ENCODE measurements at regions not wholly inside any gene's neighbourhood (a gene's known extent, or its start where the extent isn't known, plus 50 kb on each side); places are given as distances from the start of the nearest gene placed in this dataset.

DNA sequence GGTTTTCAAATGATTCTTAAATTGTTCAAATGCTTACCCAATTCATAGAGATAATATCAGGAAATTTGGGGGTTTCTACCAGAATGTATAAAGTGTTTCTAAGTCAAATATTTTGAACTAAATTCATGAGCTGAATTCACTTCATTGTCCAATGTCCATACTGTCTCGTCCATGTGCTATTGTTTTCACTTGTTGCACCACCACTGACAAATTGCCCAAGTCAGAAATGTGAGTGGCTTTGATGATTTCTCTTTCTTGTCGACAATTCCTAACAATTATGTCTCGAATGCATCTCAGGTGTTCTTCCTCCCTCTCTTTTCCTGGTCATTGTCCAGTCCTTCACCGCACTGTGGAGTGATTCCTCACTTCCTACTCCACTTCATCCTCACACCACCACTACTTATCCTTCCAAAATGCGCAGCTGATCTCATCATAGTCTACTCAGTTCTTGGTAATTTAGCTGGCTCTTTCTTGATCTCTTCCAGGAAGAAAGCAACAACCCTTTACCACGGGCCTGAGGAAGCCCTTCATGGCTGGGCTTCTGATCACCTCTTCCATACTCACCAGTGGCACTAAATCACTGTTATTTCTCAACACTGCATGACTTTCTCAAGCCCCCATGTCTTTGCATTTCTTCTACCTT is 161.1 kb downstream of the FOXA2 start:
- CTCF ChIA-PET, result interaction anchor here (1.0 kb wide), 1 partner anchor 84 kb away, joined by 3 read pairs; no protein-coding TSS in a partner anchor
- no peak for TF ChIP-seq CTCF (IDR thresholded peaks at IDR 0.05; ENCODE audit: control extremely low read depth, extremely low read depth, low read depth, missing control alignments)
- POLR2A ChIA-PET, result no interaction called here
- no peak for DNase-seq (ENCODE audit: extremely low spot score)

GRCh38 chr20:22420116-22420598 is 164.2 kb downstream of the FOXA2 start:
- CTCF ChIA-PET, result no interaction called here

DNA sequence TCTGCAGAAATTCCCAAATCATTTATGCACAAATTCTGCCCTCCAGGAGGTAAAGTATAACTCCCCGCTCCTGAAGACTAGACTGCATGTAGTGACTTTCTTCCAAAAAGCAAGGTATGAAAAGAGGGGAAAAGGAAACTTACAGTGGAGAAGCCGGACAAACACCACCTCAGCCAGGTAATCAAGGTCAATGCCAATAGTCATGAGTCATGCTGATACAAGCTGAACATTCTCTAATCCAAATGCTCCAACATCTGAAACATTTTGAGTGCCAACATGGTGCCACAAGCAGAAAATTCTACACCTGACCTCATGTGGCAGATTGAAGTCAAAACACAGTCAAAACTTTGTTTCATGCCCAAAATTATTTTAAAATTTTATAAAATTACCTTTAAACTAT is 165.6 kb downstream of the FOXA2 start:
- DNase-seq (ENCODE audit: extremely low spot score), result no peak
- ChIA-PET POLR2A (no interaction called here), CTCF (no interaction called here)
- TF ChIP-seq CTCF (IDR thresholded peaks at IDR 0.05; ENCODE audit: control extremely low read depth, extremely low read depth, low read depth, missing control alignments), result no peak

More at GRCh38 chr20:22420116-22420598, 164.2 kb downstream of the FOXA2 start:
- TF ChIP-seq CTCF (IDR thresholded peaks at IDR 0.05; ENCODE audit: control extremely low read depth, extremely low read depth, low read depth, missing control alignments), result no peak
- POLR2A ChIA-PET, result no interaction called here
- DNase-seq (ENCODE audit: extremely low spot score), result no peak

GRCh38 chr20:22414305-22414742 is 170.0 kb downstream of the FOXA2 start:
- POLR2A ChIA-PET, result no interaction called here
- no peak for TF ChIP-seq CTCF (IDR thresholded peaks at IDR 0.05; ENCODE audit: control extremely low read depth, extremely low read depth, low read depth, missing control alignments)
- CTCF ChIA-PET, result no interaction called here
- DNase-seq (ENCODE audit: extremely low spot score), result no peak

DNA sequence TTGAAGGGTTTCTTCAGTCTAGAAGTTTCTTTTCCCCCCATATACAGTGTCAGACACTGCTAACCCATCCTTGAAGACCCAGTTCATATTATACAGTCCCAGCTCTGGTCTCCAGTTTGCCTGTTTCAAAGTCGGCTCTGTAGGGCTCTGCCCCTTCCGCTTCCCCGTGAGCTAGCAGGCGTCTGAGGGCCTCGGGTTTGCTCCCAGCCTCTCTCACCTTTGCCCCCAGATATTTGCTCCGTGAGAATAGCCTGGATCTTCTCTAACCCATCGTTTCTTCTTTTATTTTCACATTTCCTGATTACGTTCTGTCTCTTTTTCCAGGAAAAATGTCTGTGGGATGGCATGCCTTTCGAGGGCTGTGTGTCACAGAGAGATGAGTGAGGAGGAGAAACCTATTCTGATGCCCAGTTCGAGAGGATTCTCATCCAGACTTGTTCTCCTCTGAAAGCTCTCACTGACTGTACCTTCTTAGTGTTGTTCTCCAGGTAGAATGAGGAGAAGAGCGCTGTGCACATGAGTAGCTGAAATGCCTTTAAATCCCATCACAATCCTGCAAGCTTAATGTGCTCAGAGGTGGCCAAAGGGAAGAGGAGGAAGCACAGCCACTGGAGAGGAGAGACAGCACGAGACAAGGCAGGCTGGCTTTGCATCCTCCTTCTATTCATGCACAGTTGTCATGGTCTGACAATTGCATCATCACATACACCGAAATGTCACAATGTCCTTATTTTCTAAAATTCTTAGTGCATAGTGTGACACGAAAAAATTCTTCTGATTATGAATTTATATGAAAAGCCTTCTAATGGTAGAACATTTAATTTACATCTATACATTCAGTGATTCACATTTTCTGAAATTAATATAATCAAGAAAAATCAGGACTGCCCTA is 171.1 kb downstream of the FOXA2 start:
- CTCF ChIA-PET, result no interaction called here
- no peak for TF ChIP-seq CTCF (IDR thresholded peaks at IDR 0.05; ENCODE audit: control extremely low read depth, extremely low read depth, low read depth, missing control alignments)
- no peak for DNase-seq (ENCODE audit: extremely low spot score)
- POLR2A ChIA-PET, result no interaction called here

DNA sequence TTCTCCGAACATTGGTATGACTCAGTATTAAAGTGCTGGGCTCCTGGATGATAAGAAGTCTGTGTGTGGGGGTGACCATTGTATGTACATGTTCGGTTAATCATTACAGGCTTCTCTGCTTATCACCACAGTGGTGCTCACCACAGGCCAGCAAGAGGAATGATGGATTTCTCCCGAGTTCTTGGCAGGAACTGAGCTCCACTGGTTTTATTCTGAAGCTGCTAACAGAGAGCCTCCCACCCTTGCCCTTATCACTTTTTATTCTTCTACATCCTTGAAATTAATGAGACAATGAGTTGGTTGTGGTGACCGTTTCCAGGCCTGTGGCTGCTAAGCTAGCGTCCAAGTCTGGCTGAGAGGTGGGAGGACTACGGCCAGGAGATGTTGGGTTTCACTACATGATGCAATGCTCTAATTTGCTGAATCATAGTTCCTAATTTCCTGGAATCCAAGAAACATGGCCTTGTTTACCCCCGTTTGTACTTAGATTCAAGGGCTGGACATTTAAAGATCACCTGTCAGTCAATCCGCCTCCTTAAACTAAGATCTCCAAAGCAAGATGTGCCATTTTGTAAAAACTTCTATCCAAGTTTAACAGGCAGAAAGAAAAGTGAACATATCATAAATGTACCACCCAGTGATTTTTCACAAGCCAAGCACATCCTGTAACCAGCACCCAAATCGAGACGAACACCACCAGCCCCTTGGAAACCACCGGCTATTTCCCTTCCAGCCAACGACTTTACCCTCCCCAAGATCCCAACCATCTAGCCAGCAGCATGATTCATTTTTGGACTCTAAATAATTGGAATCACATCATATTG is 172.5 kb downstream of the FOXA2 start:
- DNase-seq (ENCODE audit: extremely low spot score), result no peak
- POLR2A ChIA-PET, result no interaction called here
- CTCF ChIA-PET, result no interaction called here
- TF ChIP-seq CTCF (IDR thresholded peaks at IDR 0.05; ENCODE audit: control extremely low read depth, extremely low read depth, low read depth, missing control alignments), result no peak

Data from GM10248 (cell line).